K562 (cell line): ENCODE measurements at regions not wholly inside any gene's neighbourhood (a gene's known extent, or its start where the extent isn't known, plus 50 kb on each side); places are given as distances from the start of the nearest gene placed in this dataset.

Experiments
- ATAC-seq: fragments of 200-7000 bp; cut with Tn5 transposase; 3 replicates; pipeline ENCODE4 v1.9.1; 2020; ENCODE audit warnings: moderate library complexity
- BruUV-seq: library from RNA; stranded (reverse); fragments of 400-500 nt; replicated peaks from 2 replicates; lab custom pipeline; 2021; lab: Mats Ljungman, UMichigan
- CTCF ChIA-PET: fragments of 300-600 bp; formaldehyde crosslinking; extraction: SDS; loops from one replicate; lab custom pipeline; 2021; ENCODE audit warnings: low intra/inter-chr PET ratio; lab: Yijun Ruan, JAX
- POLR2A ChIA-PET: fragments of 300-600, 350-650 bp; sonication (Branson Sonifier 250); formaldehyde crosslinking; extraction: SDS; loops from one replicate; lab custom pipeline; 2021; ENCODE audit warnings: antibody characterized with exemption, inconsistent platforms; lab: Yijun Ruan, JAX
- DNase-seq, 4 experiments: peaks; one replicate each; pipeline versions ENCODE4 v3.0.0 to v3.0.0-alpha.2; 2011 to 2018; ENCODE audit warnings: low spot score in 3 of 4, mixed read lengths in 3 of 4; ENCODE audit errors: extremely low read depth in 1 of 4
- FAIRE-seq: peaks from 2 replicates; lab custom pipeline; 2011; peaks lifted over from hg19 to GRCh38; lab: Jason Lieb, UNC
- H2AFZ ChIP-seq: 2 replicates; pipeline ENCODE4 v1.6.0; 2011; ENCODE audit warnings: low read depth, low read length, control low read depth, inconsistent platforms
- H3K27ac ChIP-seq: fragments of 200-600 bp; 3 replicates; pipeline ENCODE4 v1.8.0; 2011; ENCODE audit warnings: low read depth, mild to moderate bottlenecking, control low read depth, inconsistent platforms, low read length, moderate library complexity, mixed read lengths; ENCODE audit errors: extremely low read depth
- H3K27me3 ChIP-seq, 2 experiments: fragments of 300-600 bp in 1 of 2; 2 replicates in 1 of 2; 3 replicates in 1 of 2; pipeline versions ENCODE4 v1.6.0 to v1.8.0; 2011; ENCODE audit warnings: inconsistent platforms in 2 of 2, low read length in 2 of 2, mild to moderate bottlenecking in 1 of 2, mixed read lengths in 1 of 2, moderate library complexity in 1 of 2; ENCODE audit not compliant: control insufficient read depth in 2 of 2, insufficient read depth in 2 of 2
- H3K36me3 ChIP-seq: fragments of 300-600 bp; 3 replicates; pipeline ENCODE4 v1.8.0; 2011; ENCODE audit warnings: mild to moderate bottlenecking, low read length, inconsistent platforms; ENCODE audit not compliant: control insufficient read depth, insufficient read depth
- H3K4me1 ChIP-seq, 2 experiments: fragments of 200-600 bp in 1 of 2; replicated peaks in 1 of 2; 2 replicates in 1 of 2; 3 replicates in 1 of 2; pipeline versions ENCODE4 v1.5.1 to v1.8.0; 2011; ENCODE audit warnings: inconsistent platforms in 2 of 2, low read length in 2 of 2, mild to moderate bottlenecking in 1 of 2, mixed read lengths in 1 of 2, moderate library complexity in 1 of 2; ENCODE audit not compliant: control insufficient read depth in 2 of 2, insufficient read depth in 2 of 2
- H3K4me2 ChIP-seq: 2 replicates; pipeline ENCODE4 v1.6.1; 2011; ENCODE audit warnings: low read length, control low read depth, inconsistent platforms, mixed read lengths; ENCODE audit not compliant: insufficient read depth
- H3K4me3 ChIP-seq: fragments of 200-600 bp; sonication (generic), shearing (Covaris generic); 2 replicates; pipeline ENCODE4 v1.5.1; 2016; ENCODE audit warnings: control low read depth, inconsistent platforms
- H3K79me2 ChIP-seq: fragments of 200-600 bp; 3 replicates; pipeline ENCODE4 v1.8.0; 2011; ENCODE audit warnings: low read length, inconsistent platforms; ENCODE audit not compliant: control insufficient read depth, insufficient read depth
- H3K9ac ChIP-seq, 2 experiments: 2 replicates each; pipeline versions ENCODE4 v1.6.0 to v1.6.1; 2011; ENCODE audit warnings: low read depth in 2 of 2, low read length in 2 of 2, control low read depth in 1 of 2, inconsistent platforms in 1 of 2, mild to moderate bottlenecking in 1 of 2, mixed read lengths in 1 of 2; ENCODE audit not compliant: insufficient read depth in 1 of 2
- H3K9me1 ChIP-seq: one replicate; pipeline ENCODE4 v1.6.0; 2011; ENCODE audit warnings: inconsistent platforms, mild to moderate bottlenecking, low read length, moderate library complexity; ENCODE audit not compliant: control insufficient read depth, insufficient read depth
- H3K9me3 ChIP-seq: replicated peaks from 2 replicates; pipeline ENCODE4 v1.5.1; 2011; ENCODE audit warnings: low read depth, low read length, inconsistent platforms; ENCODE audit not compliant: control insufficient read depth, insufficient read depth
- H4K20me1 ChIP-seq: replicated peaks from 2 replicates; pipeline ENCODE4 v1.6.1; 2011; ENCODE audit warnings: low read length, inconsistent platforms, mixed read lengths; ENCODE audit not compliant: control insufficient read depth, insufficient read depth
- ARID1B ChIP-seq: fragments of 450-650 bp; IDR thresholded peaks from 2 replicates; pipeline ENCODE4 v1.6.1; 2016; ENCODE audit warnings: antibody characterized with exemption, mild to moderate bottlenecking, inconsistent platforms
- ARNT ChIP-seq, 2 experiments: fragments of 450-650 bp; IDR thresholded peaks; 2 replicates each; pipeline ENCODE4 v1.6.1; 2016; ENCODE audit warnings: mild to moderate bottlenecking in 1 of 2
- JUNB ChIP-seq: fragments of 450-650 bp; formaldehyde crosslinking; conservative IDR thresholded peaks from 2 replicates; pipeline ENCODE4 v1.4.0; 2020; ENCODE audit warnings: mild to moderate bottlenecking
- PURB ChIP-seq: sonication (generic); formaldehyde crosslinking; IDR thresholded peaks from 2 replicates; pipeline ENCODE4 v1.9.0; 2021; ENCODE audit warnings: low read depth, mild to moderate bottlenecking, missing genetic modification reagents
- SMAD4 ChIP-seq: fragments of 250-450 bp; sonication (Bioruptor Pico); conservative IDR thresholded peaks from 2 replicates; pipeline ENCODE4 v1.8.0; 2021; ENCODE audit warnings: inconsistent platforms, mild to moderate bottlenecking, moderate library complexity
- U2AF1 ChIP-seq: fragments of 200-400 bp; formaldehyde crosslinking; optimal IDR thresholded peaks from 2 replicates; pipeline ENCODE3; 2017; ENCODE audit warnings: mild to moderate bottlenecking, low read depth, low read length, moderate library complexity
- ZNF140 ChIP-seq: fragments of 250-450 bp; sonication (Bioruptor Pico); IDR thresholded peaks from 2 replicates; pipeline ENCODE4 v1.8.0; 2021; ENCODE audit warnings: moderate library complexity, mild to moderate bottlenecking, inconsistent platforms
- WGBS: fragments of 100-300 bp; shearing (Covaris generic); methylation state at CpG from one replicate; pipeline ENCODE4 v1.1.6; 2016; ENCODE audit warnings: low coverage, mixed read lengths; ENCODE audit not compliant: insufficient coverage; ENCODE audit errors: missing lambda C conversion rate; 5-methylcytosine and 5-hydroxymethylcytosine counted together
- in situ Hi-C: fragments of 300-500 bp; cut with MboI; formaldehyde crosslinking; loops from 4 replicates; pipeline ENCODE4 v1.15.0; 2018; ENCODE audit warnings: inconsistent platforms, mixed read lengths
- intact Hi-C: fragments of 100-400 bp; cut with micrococcal nuclease; formaldehyde crosslinking; loops from 2 replicates; pipeline ENCODE4 v1.14.2; 2022
- TF ChIP-seq, protein P1 (sequence below): fragments of 450-650 bp; IDR thresholded peaks from 2 replicates; pipeline ENCODE4 v1.6.1; 2014; ENCODE audit warnings: low read depth, mild to moderate bottlenecking, moderate library complexity, borderline replicate concordance

GRCh38 chr2:33680644-33681363 lies 81.7 kb upstream of the FAM98A start:
- WGBS: 7% methylated on average over 12 of the region's 12 CpGs
- POLR2A ChIA-PET: no interaction called here
- in situ Hi-C loops: no loop called here

More at GRCh38 chr2:33680644-33681363, 81.7 kb upstream of the FAM98A start:
- H3K4me1 ChIP-seq: no peaks in the 10 kb centered on the region
- no peaks in the 10 kb centered on the region for H3K9me3 ChIP-seq
- intact Hi-C loops: no loop called here
- H4K20me1 ChIP-seq: no peaks in the 10 kb centered on the region
- H3K27me3 ChIP-seq: no peaks in the 10 kb centered on the region
- BruUV-seq: no TSS peak
- H3K4me3 ChIP-seq: no peak overlapping the region
- no peaks in the 10 kb centered on the region for H3K36me3 ChIP-seq
- no peak for FAIRE-seq
- H3K27ac ChIP-seq: no peak overlapping the region
- no peaks in the 10 kb centered on the region for H3K9me1 ChIP-seq
- TF ChIP-seq SMAD4 (CRISPR knock-in tag): no peak
- TF ChIP-seq ZNF140 (CRISPR knock-in tag): no peak
- TF ChIP-seq U2AF1: no peak
- TF ChIP-seq ARNT (IDR thresholded peaks at IDR 0.05): no peak
- no peak for TF ChIP-seq ARID1B
- TF ChIP-seq PURB: no peak
- TF ChIP-seq JUNB (CRISPR knock-in tag): no peak
- TF ChIP-seq, protein P1, sequence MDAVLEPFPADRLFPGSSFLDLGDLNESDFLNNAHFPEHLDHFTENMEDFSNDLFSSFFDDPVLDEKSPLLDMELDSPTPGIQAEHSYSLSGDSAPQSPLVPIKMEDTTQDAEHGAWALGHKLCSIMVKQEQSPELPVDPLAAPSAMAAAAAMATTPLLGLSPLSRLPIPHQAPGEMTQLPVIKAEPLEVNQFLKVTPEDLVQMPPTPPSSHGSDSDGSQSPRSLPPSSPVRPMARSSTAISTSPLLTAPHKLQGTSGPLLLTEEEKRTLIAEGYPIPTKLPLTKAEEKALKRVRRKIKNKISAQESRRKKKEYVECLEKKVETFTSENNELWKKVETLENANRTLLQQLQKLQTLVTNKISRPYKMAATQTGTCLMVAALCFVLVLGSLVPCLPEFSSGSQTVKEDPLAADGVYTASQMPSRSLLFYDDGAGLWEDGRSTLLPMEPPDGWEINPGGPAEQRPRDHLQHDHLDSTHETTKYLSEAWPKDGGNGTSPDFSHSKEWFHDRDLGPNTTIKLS: no peak
- no peak overlapping the region for H3K9ac ChIP-seq
- no peak for DNase-seq
- no peak for ATAC-seq
- H3K79me2 ChIP-seq: no peaks in the 10 kb centered on the region
- CTCF ChIA-PET: no interaction called here
- H2AFZ ChIP-seq: no peak overlapping the region
- H3K4me2 ChIP-seq: no peak overlapping the region
